Stimulated activated CD4-positive, alpha-beta T cell treated with anti-CD3 and anti-CD28 coated beads, Interleukin-4, amount 100 ng/mL, for 4 hours (primary cell): ENCODE measurements at regions not wholly inside any gene's neighbourhood (a gene's known extent, or its start where the extent isn't known, plus 50 kb on each side); places are given as distances from the start of the nearest gene placed in this dataset.
"Not testable (repeated sequence)": the region's sequence is repeated elsewhere in the genome, so short reads cannot be mapped to it uniquely, and the experiment has no call there.

Source experiments
- DNase-seq, 2 experiments: peaks; one replicate each; pipeline ENCODE4 v3.0.0-alpha.2; 2020

DNA sequence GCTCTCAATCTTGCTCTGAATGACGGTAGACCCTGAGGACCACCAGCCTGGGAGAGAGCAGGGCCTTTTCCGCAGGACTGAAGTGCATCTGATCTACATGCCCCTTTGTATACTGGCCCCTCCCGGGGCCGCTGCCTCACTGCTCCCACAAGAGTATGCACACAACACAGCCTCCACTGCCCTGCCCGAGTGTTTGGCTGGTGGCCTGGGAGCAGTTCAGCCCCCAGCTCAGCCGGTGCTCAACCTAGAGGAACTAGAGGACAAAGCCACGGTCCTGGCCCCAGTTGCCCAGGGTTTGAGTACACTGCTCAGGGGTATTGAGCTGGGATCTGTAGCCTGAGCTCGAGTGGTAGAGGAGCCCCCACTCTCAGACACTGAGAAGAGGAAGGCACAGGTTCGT lies 118.9 kb upstream of the CAB39 start:
- no peak for DNase-seq

DNA sequence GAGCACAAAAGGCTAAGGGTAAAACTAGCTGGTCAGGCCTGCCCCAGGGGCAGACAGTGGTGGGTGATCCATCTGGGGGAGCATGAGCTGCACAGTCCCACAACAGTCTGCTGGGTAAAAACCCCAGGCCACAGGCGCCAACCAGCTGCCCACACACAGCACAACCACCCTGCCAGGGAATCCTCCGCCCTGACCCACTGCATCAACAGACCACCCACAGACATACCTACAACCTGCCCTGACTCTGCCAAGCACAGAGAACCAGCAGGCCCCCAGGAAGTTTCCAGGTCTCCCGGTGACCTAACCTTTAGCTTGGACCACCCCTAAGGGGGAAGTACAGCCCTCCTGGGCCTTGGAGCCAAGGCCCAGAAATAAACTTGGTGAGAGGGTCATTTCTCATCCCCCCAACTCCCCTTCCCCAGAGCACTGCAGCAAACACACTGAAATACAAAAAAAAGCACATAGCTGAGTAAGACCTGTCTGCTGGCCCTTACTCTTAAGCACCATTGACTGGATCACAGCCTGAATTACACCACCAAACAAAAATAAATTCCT lies 118.3 kb upstream of the CAB39 start:
- DNase-seq: no peak

DNA sequence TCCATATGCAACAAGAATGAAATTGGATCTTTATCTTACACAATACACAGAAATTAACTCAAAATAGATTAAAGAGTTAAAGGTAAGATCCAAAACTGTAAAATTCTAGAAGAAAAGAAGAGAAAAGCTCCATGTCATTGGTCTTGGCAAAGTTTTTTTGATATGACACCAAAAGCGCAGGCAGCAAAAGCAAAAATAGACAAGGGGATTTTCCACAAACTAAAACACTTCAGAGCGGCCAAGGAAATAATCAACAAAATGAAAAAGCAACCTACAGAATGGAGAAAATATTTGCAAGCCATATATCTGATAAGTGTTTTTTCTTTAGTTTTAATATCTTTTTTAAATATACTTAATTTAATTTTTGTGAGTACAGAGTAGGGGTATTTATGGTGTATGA lies 112.8 kb upstream of the CAB39 start:
- no peak for DNase-seq

DNA sequence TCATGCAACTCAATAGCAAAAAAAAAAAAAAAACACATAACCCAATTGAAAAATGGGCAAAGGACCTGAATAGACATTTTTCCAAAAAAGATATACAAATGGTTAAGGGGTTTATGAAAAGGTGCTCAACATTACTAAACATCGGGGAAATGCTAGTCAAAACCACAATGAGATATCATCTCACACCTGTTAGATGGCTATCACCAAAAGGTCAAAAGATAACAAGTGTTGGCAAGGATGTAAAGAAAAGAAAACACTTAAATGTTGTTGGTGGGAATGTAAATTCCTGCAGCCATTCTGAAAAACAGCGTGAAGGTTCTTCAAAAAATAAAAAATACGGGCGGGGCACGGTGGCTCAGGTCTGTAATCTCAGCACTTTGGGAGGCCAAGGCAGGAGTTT lies 112.4 kb upstream of the CAB39 start:
- no peak for DNase-seq

DNA sequence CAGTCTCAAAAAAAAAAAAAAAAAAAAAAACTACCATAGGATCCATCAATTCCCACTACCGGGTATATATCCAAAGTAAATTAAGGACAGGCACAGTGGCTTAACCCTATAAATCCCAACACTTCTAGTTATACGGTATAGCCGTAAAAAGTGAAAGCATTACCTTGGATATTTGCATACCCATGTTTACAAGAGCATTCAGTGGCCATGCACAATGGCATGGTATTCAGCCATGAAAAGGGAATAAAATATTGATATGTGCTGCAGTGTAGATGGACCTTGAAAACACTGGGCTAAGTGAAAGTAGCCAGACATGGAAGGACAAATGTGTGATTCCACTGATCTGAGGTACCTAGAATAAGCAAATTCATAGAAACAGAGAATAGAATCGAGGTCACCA lies 111.8 kb upstream of the CAB39 start:
- DNase-seq: no peak

DNA sequence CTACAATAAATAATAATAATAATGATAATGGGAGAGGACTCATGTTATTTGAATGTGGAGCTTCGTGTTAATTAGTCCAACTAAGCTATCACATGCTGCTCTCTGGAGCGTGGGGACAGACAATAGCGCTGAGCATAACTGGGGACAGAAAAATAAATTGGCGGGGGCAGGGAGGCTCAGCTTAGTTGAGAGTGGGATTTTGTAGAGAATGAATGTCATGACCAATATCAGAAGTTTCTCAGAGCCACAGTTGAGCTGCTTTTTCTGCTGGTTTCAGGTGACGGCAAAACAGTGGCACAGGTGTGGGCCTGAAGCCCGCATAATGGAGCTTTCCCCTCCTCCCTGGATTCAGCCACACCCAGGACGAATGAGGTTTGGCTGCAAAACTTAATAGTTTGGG lies 111.1 kb upstream of the CAB39 start:
- no peak for DNase-seq

DNA sequence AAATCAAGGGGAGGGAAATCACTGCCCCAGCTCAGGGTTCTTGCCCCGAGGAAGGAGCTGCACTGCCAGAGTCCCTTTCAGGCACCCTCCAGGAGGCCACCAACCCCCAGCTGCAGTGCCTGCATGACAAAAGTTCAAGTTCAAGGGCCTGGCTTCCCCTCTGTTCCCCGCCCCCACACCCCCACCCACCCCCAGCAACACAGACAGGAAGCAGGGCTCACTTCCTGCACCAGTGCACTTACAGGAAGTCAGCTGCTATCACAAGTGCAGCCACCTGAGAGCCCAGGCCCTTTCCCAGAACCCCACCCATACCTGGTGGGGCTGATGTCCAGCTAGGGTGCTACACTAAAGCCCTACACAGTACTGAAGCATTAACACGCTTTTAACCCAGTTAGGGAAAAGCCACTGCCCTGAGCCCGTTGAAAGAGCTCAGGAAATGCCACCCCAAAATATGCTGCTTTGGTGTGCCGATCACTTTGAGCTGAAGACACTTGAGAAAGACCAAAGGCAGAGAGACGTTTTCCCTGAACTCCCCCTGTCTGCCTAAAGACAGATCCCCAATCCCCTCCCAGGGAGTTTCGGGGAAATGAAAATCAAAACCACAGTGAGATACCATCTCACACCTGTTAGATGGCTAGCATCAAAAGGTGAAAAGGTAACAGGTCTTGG lies 109.9 kb upstream of the CAB39 start:
- DNase-seq: peak; percentile 38 to 76

DNA sequence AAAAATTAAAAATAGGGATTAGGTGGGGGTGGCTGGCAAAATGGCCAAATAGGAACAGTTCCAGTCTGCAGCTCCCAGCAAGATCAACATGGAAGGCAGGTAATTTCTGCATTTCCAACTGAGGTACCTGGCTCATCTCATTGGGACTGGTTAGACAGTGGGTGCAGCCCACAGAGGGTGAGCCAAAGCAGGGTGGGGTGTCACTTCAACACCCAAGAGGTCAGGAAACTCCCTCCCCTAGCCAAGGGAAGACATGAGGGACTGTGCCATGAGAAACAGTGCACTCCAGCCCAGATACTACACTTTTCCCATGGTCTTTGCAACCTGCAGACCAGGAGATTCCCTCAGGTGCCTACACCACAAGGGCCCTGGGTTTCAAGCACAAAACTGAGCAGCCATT lies 109.3 kb upstream of the CAB39 start:
- not testable (repeated sequence) for DNase-seq

DNA sequence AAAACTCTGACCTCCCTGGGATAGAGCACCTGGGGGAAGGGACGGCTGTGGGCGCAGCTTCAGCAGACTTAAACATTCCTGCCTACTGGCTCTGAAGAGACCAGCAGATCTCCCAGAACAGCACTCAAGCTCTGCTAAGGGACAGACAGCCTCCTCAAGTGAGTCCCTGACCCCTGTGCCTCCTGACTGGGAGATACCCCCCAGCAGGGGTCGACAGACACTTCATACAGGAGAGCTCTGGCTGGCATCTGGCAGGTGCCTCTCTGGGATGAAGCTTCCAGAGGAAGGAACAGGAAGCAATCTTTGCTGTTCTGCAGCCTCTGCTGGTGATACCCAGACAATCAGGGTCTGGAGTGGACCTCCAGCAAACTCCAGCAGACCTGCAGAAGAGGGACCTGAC lies 108.5 kb upstream of the CAB39 start:
- not testable (repeated sequence) for DNase-seq

DNA sequence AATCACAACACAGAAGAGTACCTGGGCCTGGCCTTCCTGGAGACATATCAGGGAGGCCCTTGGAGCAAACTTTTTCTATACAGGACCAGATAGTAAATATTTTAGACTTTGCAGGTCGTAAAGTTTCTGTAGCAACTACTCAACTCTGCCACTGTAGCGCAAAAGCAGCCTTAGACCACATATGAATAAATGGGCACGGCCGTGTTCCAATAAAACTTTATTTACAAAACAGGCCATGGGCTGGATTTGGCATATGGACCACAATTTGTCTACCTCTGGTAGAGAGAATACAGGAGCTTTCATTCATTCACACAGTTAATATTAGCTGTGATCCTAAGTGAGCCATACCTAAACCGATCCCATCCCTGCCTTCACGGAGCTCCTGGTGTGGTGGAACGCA lies 98.6 kb upstream of the CAB39 start:
- no peak for DNase-seq

DNA sequence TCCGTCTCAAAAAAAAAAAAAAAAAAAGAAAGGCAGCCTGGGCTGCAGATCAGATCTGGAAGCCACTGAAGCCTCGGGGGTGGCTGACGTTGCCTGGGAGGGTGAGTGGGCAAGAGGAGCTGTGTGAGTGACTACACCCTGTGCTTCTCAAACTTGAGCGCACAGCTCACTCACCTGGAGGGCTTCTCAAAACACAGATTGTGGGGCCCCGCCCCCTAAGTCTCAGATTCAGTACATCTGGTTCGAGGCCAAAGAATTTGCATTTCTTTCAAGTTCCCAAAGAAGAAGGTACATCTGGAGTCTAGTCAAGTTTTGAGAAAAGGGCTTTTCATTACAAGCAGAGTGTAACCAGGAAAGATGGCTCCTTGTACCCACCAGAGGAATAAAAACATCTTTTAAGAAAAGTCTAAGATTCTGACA lies 97.7 kb upstream of the CAB39 start:
- DNase-seq: peak; percentile 46 to 75

DNA sequence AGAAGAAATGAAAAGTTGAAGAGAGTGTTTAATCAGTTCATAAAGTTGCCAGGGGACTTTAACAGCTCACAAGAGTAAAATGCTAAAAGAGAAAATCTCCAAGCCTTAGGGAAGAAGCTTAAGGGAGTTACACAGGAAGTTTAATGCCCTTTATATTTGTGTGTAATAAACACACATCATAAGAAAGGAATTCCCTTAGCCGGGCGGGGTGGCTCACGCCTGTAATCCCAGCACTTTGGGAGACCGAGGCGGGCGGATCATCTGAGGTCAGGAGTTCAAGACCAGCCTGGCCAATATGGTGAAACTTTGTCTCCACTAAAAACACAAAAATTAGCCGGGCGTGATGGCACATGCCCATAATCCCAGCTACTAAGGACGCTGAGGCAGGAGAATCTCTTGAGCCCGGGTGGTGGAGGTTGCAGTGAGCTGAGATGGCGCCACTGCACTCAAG lies 95.4 kb upstream of the CAB39 start:
- DNase-seq: not testable (repeated sequence)

DNA sequence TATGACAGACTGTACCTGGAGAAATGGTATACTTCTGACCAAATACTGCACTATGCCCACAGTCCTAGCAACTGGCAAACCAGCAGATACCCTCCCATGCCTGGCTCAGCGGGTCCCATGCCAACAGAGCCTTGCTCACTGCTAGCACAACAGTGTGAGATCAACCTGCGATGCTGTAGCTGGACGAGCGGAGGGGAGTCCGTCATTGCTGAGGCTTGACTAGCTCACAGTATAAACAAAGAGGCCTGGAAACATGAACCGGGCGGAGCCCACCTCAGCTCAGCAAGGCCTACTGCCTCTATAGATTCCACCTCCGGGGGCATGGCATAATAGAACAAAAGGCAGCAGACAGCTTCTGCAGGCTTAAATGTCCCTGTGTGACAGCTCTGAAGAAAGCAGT lies 93.2 kb upstream of the CAB39 start:
- DNase-seq: no peak

DNA sequence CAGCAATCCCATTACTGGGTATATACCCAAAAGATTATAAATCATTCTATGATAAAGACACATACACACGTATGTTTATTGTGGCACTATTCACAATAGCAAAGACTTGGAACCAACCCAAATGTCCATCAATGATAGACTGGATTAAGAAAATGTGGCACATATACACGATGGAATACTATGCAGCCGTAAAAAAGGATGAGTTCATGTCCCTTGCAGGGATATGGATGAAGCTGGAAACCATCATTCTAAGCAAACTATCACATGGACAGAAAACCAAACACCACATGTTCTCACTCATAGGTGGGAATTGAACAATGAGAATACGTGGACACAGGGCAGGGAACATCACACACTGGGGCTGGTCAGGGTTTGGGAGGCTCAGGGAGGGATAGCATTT lies 87.4 kb upstream of the CAB39 start:
- DNase-seq: not testable (repeated sequence)

DNA sequence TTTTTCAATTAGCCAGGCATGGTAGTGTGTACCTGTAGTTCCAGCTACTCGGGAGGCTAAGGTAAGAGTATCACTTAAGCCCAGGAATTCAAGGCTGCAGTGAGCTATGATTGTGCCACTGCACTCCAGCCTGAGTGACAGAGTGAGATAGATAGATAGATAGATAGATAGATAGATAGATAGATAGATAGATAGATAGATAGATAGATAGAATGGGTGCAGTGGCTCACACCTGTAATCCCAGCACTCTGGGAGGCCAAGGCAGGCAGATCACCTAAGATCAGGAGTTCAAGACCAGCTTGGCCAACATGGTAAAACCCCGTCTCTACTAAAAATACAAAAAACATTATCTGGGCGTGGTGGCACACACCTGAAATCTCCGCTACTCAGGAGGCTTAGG lies 85.6 kb upstream of the CAB39 start:
- DNase-seq: not testable (repeated sequence)

DNA sequence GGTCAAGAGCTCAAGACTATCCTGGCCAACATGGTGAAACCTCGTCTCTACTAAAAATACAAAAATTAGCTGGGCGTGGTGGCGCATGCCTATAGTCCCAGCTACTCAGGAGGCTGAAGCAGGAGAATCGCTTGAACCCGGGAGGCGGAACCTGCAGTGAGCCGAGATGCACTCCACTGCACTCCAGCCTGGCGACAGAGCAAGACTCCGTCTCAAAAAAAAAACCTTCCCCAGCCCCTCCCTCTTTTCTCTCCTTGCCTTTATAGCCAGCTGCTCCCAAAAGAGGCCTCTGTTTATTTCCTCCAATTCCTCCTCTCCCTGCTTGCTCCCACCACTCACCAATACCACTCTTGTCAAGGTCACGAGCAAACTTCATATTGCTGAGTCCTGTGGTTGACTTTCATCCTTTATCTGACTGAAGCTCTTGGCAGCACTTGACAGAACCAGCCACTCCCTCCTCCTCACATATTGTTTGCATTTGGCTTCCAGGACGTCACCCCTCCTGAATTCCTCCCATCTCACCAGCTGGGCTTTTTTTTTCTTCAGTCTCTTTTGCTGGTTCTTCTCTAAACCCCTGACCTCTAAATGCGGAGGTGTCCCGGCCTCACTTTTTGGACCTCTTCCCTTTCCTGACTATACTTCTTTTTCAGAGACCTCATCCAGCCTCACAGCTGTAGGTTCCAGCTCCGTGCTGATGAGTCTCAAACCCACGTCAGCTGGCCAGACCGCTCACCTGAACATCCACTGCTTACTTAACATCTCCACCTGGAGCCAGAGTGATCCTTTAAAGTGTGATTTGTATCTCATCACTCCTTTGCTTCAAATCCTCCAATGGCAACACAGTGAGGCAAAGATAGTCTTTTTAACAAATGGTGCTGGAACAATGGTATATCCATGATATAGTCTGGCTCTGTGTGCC lies 84.6 kb upstream of the CAB39 start:
- DNase-seq: no peak

DNA sequence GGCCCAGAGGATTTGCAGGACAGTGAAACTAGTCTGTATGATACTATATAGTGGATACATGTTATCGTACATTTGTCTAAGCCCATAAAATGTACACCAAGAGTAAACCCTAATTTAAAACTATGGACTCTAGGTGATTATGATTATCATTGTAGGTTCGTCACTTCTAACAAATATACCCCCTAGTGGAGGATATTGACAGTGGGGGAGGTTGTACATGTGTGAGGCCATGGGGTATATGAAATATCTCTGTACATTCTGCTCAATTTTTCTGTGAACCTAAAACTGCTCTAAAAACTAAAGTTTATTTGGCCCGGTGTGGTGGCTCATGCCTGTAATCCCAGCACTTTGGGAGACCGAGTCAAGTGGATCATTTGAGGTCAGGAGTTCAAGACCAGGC lies 81.2 kb upstream of the CAB39 start:
- DNase-seq: no peak

DNA sequence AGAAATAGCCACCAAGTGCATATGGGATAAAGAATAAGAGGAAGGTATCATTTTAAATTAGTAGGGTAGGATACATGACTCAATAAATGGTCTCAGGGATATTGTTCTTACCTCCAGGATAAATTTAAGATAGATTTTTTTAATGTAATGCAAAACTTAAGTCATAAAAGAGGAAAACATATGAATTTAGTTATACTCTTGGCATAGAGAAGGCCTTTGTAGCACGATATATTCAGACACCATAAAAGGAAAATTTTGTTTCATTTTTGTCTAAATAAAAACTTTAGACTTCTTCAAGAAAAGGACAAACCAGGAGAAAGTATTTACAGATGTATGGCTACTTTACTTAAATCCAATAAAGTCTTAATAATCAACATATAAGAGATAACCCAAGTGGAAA lies 78.5 kb upstream of the CAB39 start:
- DNase-seq: no peak

DNA sequence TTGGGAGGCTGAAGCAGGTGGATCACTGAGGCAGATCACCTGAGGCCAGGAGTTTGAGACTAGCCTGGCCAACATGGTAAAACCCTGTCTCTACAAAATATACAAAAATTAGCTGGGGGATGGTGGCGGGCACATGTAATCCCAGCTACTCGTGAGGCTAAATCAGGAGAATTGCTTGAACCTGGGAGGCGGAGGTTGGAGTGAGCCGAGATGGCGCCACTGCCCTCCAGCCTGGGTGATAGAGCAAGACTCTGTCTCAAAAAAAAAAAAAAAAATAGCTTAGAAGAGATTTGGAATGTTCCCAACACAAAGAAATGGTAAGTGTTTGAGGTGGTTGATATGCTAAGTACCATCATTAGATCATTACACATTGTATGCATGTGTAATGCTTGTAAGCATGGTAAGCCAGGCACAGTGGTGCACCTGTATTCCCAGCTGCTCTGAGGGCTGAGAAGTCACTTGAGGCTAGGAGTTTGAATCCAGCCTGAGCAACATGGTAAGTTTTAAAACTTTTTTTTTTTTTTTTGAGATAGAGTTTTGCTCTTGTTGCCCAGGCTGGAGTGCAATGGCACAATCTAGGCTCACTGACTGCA lies 77.8 kb upstream of the CAB39 start:
- DNase-seq: not testable (repeated sequence)

DNA sequence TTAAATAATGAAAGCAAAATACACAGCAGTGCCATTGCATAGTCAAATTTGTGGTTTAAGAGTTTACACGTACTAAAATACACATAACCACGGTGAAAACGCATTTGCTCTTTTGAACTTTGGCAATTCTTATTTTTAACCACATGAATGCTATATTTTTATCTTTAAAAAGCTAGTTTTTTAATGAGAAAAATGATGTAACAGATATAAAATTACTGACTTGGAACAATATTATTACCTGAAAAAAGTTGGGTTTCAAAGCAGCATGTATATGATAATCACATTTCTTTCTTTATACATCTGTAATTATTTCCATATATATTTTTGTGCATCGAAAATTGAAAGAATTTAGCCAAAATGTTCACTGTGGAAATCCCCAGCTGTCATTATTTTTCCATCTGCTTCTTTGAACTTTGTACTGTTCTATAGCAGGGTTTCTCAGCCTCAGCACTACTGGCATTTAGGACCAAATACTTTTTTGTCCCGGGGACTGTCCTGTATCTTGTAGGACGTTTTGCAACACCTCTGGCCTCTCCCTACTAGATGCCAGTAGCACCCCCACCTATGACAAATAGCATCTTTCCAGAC lies 75.9 kb upstream of the CAB39 start:
- no peak for DNase-seq

DNA sequence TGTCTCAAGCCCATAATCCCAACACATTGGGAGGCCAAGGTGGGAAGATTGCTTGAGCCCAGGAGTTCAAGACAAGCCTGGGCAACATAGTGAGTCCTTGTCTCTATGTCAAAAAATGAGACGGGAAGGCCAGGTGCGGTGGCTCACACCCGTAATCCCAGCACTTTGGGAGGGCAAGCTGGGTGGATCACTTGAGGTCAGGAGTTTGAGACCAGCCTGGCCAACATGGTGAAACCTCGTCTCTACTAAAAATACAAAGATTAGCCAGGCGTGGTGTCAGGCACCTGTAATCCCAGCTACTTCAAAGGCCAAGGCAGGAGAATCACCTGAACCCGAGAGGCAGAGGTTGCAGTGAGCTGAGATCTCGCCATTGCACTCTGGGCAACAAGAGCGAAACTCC lies 75.2 kb upstream of the CAB39 start:
- DNase-seq: not testable (repeated sequence)

DNA sequence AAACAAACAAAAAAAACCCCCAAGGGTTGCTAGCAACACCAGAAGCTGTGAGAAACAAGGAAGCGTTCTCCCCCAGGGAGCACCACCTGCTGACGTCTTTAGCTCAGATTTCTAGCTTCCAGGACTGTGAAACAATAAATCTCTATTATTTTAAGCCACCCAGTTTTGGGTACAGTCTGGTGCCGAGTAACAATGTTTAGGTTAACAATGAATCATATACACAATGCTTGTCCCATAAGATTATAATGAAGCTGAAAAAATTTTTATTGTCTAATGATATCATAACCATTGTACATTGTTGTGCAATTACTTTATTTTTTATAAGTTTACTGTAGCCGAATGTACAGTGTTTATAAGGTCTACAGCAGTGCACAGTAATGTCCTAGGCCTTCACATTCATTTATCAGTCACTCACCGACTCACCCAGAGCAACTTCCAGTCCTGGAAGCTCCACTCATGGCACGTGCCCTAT lies 72.1 kb upstream of the CAB39 start:
- DNase-seq: no peak

DNA sequence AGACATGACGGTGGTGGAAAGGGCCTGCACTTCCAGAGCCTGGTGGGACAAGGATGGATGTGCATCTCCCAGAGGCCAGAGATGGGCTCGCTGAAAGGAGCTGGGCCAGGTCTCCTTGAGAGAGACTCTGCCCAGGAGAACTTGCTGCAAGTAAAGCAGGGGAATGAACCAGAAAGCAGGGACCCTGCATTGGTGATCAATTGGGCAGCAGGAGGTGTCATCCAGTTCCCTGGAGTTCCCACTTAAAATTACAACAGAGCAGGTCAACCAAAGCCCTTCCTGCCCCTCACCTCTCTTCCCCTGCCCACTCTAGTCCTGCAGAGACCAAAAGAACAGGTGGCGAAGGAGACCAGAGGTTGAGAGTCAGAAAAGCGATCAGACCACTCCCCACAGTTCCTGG lies 69.7 kb upstream of the CAB39 start:
- no peak for DNase-seq
